CD4-positive, alpha-beta T cell (primary cell): ENCODE measurements at regions not wholly inside any gene's neighbourhood (a gene's known extent, or its start where the extent isn't known, plus 50 kb on each side); places are given as distances from the start of the nearest gene placed in this dataset.

Experiments used
- ATAC-seq: fragments of 200-7000 bp; cut with Tn5 transposase; one replicate; pipeline ENCODE4 v1.10.0; 2022; ENCODE audit warnings: mild to moderate bottlenecking; ENCODE audit not compliant: poor library complexity
- CTCF ChIA-PET: fragments of 350-600 bp; sonication (Branson Sonifier 250); formaldehyde crosslinking; loops from one replicate; lab custom pipeline; 2021; ENCODE audit warnings: antibody characterized with exemption, inconsistent platforms; lab: Charles Lee
- POLR2A ChIA-PET: fragments of 350-600 bp; sonication (Branson Sonifier 250); formaldehyde crosslinking; loops from one replicate; lab custom pipeline; 2021; ENCODE audit warnings: antibody characterized with exemption, inconsistent platforms; lab: Charles Lee
- DNase-seq, 14 experiments: peaks; one replicate each; pipeline ENCODE4 v3.0.0-alpha.2; 2013 to 2020; ENCODE audit warnings: mixed read lengths in 2 of 14
- H3K27ac ChIP-seq, 2 donors: one replicate each; pipeline versions ENCODE4 v1.5.1 to v1.7.0; 2013; ENCODE audit warnings: low read length in 2 of 2, low read depth in 1 of 2, mild to moderate bottlenecking in 1 of 2
- H3K27me3 ChIP-seq, 2 experiments: 1 replicate in 1 of 2; 2 replicates in 1 of 2; pipeline versions ENCODE4 v1.6.1 to v1.7.0; 2013; ENCODE audit warnings: low read length in 2 of 2, control low read depth in 1 of 2, mild to moderate bottlenecking in 1 of 2, moderate library complexity in 1 of 2; ENCODE audit not compliant: insufficient read depth in 2 of 2, control insufficient read depth in 1 of 2
- H3K36me3 ChIP-seq: one replicate; pipeline ENCODE4 v1.6.1; 2013; ENCODE audit warnings: low read length, control low read depth; ENCODE audit not compliant: insufficient read depth
- H3K4me1 ChIP-seq: one replicate; pipeline ENCODE4 v1.6.1; 2013; ENCODE audit warnings: low read length, control low read depth; ENCODE audit not compliant: insufficient read depth
- H3K4me3 ChIP-seq: one replicate; pipeline ENCODE4 v1.5.1; 2013; ENCODE audit warnings: mild to moderate bottlenecking, low read length, moderate library complexity
- H3K9me3 ChIP-seq, 2 experiments: 1 replicate in 1 of 2; 2 replicates in 1 of 2; pipeline versions ENCODE4 v1.6.1 to v1.7.0; 2013; ENCODE audit warnings: low read length in 2 of 2, mild to moderate bottlenecking in 2 of 2, control low read depth in 1 of 2, moderate library complexity in 1 of 2; ENCODE audit not compliant: control insufficient read depth in 1 of 2, insufficient read depth in 1 of 2
- H3K27ac Mint-ChIP-seq: one replicate; pipeline ENCODE4 v1.8.0; 2020; ENCODE audit warnings: mixed read lengths
- H3K27me3 Mint-ChIP-seq: one replicate; pipeline ENCODE4 v1.8.0; 2021; ENCODE audit warnings: mixed read lengths
- H3K36me3 Mint-ChIP-seq: one replicate; pipeline ENCODE4 v1.8.0; 2021; ENCODE audit warnings: low read depth, mixed read lengths
- H3K4me1 Mint-ChIP-seq: one replicate; pipeline ENCODE4 v1.8.0; 2021; ENCODE audit warnings: low read depth, mixed read lengths
- H3K4me3 Mint-ChIP-seq: one replicate; pipeline ENCODE4 v1.8.0; 2020; ENCODE audit warnings: mild to moderate bottlenecking, mixed read lengths
- H3K9me3 Mint-ChIP-seq: one replicate; pipeline ENCODE4 v1.8.0; 2020; ENCODE audit warnings: mixed read lengths
- CTCF ChIP-seq: fragments of 200-600 bp; IDR thresholded peaks from one replicate; pipeline ENCODE4 v1.8.0; 2022; ENCODE audit warnings: antibody characterized with exemption, mild to moderate bottlenecking
- intact Hi-C, 2 experiments: fragments of 100-400 bp; cut with DNase I in 1 of 2; cut with micrococcal nuclease in 1 of 2; formaldehyde crosslinking; loops; one replicate each; pipeline versions ENCODE4 v1.15.1 to v1.9.0; 2023 to 2025; cut with DNase I, micrococcal nuclease

DNA sequence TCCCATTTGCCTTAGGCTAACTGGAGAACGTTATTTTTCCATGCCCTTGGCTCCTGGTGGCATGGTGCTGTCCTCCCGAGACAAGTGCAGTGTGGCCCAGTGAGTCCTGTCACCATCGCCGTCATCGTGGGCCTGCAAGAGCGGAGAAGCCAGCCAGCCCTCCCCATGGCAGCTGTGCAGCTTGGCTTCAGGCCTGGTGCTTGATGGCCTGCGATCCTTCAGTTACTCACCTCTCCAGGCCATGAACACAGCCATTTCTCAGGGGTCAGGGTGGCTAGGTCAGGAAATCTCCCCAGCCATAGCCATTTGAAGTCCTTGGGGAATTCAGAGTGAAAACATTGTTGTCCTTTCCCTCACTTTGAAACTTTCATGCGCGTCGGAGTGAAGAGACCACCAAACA, 189.0 kb upstream of the RGMA start:
- intact Hi-C loops = no loop called here
- DNase-seq (no peak), ATAC-seq (no peak)
- Mint-ChIP-seq H3K4me3 (no peak overlapping the region), H3K36me3 (no peaks in the 10 kb centered on the region), H3K9me3 (no peaks in the 10 kb centered on the region), H3K27me3 (peaks cover 5% of the 10 kb centered on the region), H3K4me1 (no peaks in the 10 kb centered on the region), H3K27ac (no peak overlapping the region)
- POLR2A ChIA-PET = no interaction called here
- no peak overlapping the region for H3K27ac ChIP-seq
- CTCF ChIA-PET = no interaction called here
- H3K36me3 ChIP-seq = no peaks in the 10 kb centered on the region
- no peaks in the 10 kb centered on the region for H3K27me3 ChIP-seq
- TF ChIP-seq CTCF = no peak
- no peaks in the 10 kb centered on the region for H3K9me3 ChIP-seq
- no peaks in the 10 kb centered on the region for H3K4me1 ChIP-seq
- no peak overlapping the region for H3K4me3 ChIP-seq

DNA sequence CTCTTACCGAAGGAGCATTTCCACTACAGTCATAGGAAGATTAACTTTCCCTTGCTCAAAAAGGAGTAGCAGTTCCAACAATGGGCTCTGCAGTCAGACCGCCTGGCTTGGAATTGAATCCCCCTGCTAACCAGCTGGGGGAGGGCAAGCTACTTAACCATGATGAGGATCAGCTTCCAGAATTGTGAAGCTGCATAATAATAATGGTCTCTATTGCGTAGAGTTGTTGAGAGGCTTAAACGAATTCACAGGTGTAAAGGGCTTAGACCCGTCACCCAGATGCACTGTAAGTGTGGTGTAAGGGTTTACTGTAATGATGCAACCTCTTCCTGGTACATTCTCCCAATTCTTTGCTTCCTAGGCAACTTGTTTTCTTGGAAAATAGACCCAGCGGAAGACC, 185.2 kb upstream of the RGMA start:
- H3K36me3 Mint-ChIP-seq = no peaks in the 10 kb centered on the region
- H3K27me3 Mint-ChIP-seq = no peaks in the 10 kb centered on the region
- Histone ChIP-seq H3K4me3 (no peak overlapping the region), H3K9me3 (peaks cover 0 to 19% of the 10 kb centered on the region in 2 experiments), H3K27ac (no peak overlapping the region), H3K36me3 (no peaks in the 10 kb centered on the region), H3K27me3 (no peaks in the 10 kb centered on the region), H3K4me1 (no peaks in the 10 kb centered on the region)
- H3K27ac Mint-ChIP-seq = no peak overlapping the region
- no peak for DNase-seq
- ATAC-seq = no peak
- H3K4me1 Mint-ChIP-seq = no peaks in the 10 kb centered on the region
- POLR2A ChIA-PET = no interaction called here
- intact Hi-C loops = no loop called here
- peaks cover 7% of the 10 kb centered on the region for H3K9me3 Mint-ChIP-seq
- no peak for TF ChIP-seq CTCF
- CTCF ChIA-PET = no interaction called here
- H3K4me3 Mint-ChIP-seq = no peak overlapping the region

DNA sequence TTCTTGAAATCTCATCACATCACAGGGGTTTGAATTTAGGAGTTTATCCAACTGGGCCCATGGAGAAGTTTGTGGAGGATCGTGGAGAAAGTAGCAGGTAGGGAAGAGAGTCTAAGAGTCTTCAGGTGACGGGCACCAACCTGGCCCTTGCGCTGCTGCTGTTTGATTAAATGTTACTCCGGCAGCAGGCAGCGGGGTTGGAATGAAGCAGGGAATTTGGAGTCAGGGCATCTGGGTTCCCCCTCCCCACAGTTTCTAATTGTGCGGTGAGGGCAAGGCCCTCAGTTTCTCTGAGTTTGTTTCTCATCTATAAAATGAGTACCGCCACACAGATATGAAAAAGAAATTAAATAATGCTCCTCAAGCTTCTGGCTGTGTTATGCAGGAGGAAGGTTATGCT, 182.9 kb upstream of the RGMA start:
- Mint-ChIP-seq H3K4me3 (no peak overlapping the region), H3K36me3 (no peaks in the 10 kb centered on the region), H3K27ac (no peak overlapping the region), H3K27me3 (peaks cover 5% of the 10 kb centered on the region), H3K4me1 (no peaks in the 10 kb centered on the region), H3K9me3 (peaks cover 7% of the 10 kb centered on the region)
- ATAC-seq = no peak
- intact Hi-C loops = no loop called here
- no peaks in the 10 kb centered on the region for H3K36me3 ChIP-seq
- ChIA-PET POLR2A (no interaction called here), CTCF (interaction anchor here (0.7 kb wide), 1 partner anchor 682 kb away, joined by 3 read pairs; no protein-coding TSS in a partner anchor)
- DNase-seq = no peak
- H3K4me3 ChIP-seq = no peak overlapping the region
- no peak overlapping the region for H3K27ac ChIP-seq
- H3K4me1 ChIP-seq = no peaks in the 10 kb centered on the region
- no peaks in the 10 kb centered on the region for H3K27me3 ChIP-seq
- TF ChIP-seq CTCF = no peak
- H3K9me3 ChIP-seq = peaks cover 0 to 25% of the 10 kb centered on the region in 2 experiments
